Caco-2 (cell line): ENCODE measurements at regions not wholly inside any gene's neighbourhood (a gene's known extent, or its start where the extent isn't known, plus 50 kb on each side); places are given as distances from the start of the nearest gene placed in this dataset.

Source experiments
- BruUV-seq: library from RNA; stranded (reverse); fragments of 400-500 nt; replicated peaks from 2 replicates; lab custom pipeline; 2021; lab: Mats Ljungman, UMichigan
- CTCF ChIA-PET: fragments of 300-600 bp; sonication (Branson Sonifier 250); formaldehyde crosslinking; loops from one replicate; lab custom pipeline; 2022; ENCODE audit warnings: antibody characterized with exemption; lab: Charles Lee
- POLR2A ChIA-PET: fragments of 300-600 bp; sonication (Branson Sonifier 250); formaldehyde crosslinking; loops from one replicate; lab custom pipeline; 2022; ENCODE audit warnings: antibody characterized with exemption; lab: Charles Lee
- DNase-seq, 2 experiments: peaks; one replicate each; pipeline versions ENCODE4 v3.0.0 to v3.0.0-alpha.2; 2020 to 2022
- H3K27me3 ChIP-seq: replicated peaks from 2 replicates; pipeline ENCODE4 v1.6.0; 2011; ENCODE audit warnings: low read length; ENCODE audit not compliant: control insufficient read depth, insufficient read depth
- H3K36me3 ChIP-seq: 2 replicates; pipeline ENCODE4 v1.5.1; 2011; ENCODE audit warnings: low read length; ENCODE audit not compliant: control insufficient read depth, insufficient read depth
- H3K4me1 ChIP-seq: fragments of 250-450 bp; sonication (Bioruptor Pico); 2 replicates; pipeline ENCODE4 v1.5.1; 2020; ENCODE audit warnings: mild to moderate bottlenecking
- H3K4me3 ChIP-seq: 2 replicates; pipeline ENCODE4 v1.5.1; 2011; ENCODE audit warnings: low read depth, mild to moderate bottlenecking, control low read depth, low read length
- H3K9me3 ChIP-seq: fragments of 250-450 bp; sonication (Bioruptor Pico); 2 replicates; pipeline ENCODE4 v1.5.1; 2020; ENCODE audit warnings: mild to moderate bottlenecking, moderate library complexity
- H3K27ac Mint-ChIP-seq: one replicate; pipeline ENCODE4 v1.8.0; 2022; ENCODE audit warnings: mixed read lengths; ENCODE audit not compliant: unreplicated experiment
- H3K27me3 Mint-ChIP-seq: one replicate; pipeline ENCODE4 v1.8.0; 2022; ENCODE audit warnings: mixed read lengths; ENCODE audit not compliant: insufficient read depth, unreplicated experiment
- H3K36me3 Mint-ChIP-seq: one replicate; pipeline ENCODE4 v1.8.0; 2022; ENCODE audit warnings: mild to moderate bottlenecking, mixed read lengths; ENCODE audit not compliant: insufficient read depth, unreplicated experiment
- H3K4me1 Mint-ChIP-seq: one replicate; pipeline ENCODE4 v1.8.0; 2022; ENCODE audit warnings: low read depth, mixed read lengths; ENCODE audit not compliant: unreplicated experiment
- H3K4me3 Mint-ChIP-seq: one replicate; pipeline ENCODE4 v1.8.0; 2022; ENCODE audit warnings: mild to moderate bottlenecking, moderate library complexity, mixed read lengths; ENCODE audit not compliant: unreplicated experiment
- H3K9me3 Mint-ChIP-seq: one replicate; pipeline ENCODE4 v1.8.0; 2022; ENCODE audit warnings: mixed read lengths; ENCODE audit not compliant: unreplicated experiment
- CTCF ChIP-seq, 2 experiments: fragments of 200-600 bp in 1 of 2; IDR thresholded peaks; 1 replicate in 1 of 2; 2 replicates in 1 of 2; pipeline versions ENCODE4 v1.5.1 to v1.8.0; 2011 to 2022; ENCODE audit warnings: antibody characterized with exemption in 1 of 2, control low read depth in 1 of 2, inconsistent platforms in 1 of 2, low read depth in 1 of 2, low read length in 1 of 2, mild to moderate bottlenecking in 1 of 2, moderate library complexity in 1 of 2; ENCODE audit not compliant: insufficient read depth in 1 of 2, severe bottlenecking in 1 of 2, unreplicated experiment in 1 of 2
- intact Hi-C: fragments of 100-400 bp; cut with micrococcal nuclease; formaldehyde crosslinking; loops from one replicate; pipeline ENCODE4 v1.10.0; 2022; ENCODE audit not compliant: unreplicated experiment

DNA sequence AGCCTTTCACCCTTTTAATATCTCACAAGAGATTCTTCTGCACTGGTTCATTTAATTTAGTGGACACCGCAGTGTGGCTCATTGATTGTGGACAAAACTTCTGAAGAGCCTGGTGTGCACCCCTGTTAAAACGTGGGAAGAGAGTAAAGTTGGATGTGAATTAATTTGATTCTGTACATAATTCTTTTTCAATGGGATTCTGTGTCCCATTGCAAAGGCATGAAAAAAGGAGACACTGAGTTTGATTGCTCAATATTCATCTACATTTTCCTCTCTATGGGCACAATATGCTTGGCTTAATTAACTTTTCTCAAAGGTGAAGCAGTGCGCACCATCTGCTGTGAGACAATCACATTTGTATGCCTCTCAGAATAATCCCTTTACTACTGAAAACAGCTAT, 95.1 kb downstream of the BARHL2 start:
- H3K4me1 Mint-ChIP-seq: no peaks in the 10 kb centered on the region
- Histone ChIP-seq H3K4me3 (no peak overlapping the region), H3K4me1 (no peaks in the 10 kb centered on the region), H3K36me3 (no peaks in the 10 kb centered on the region), H3K9me3 (no peaks in the 10 kb centered on the region), H3K27me3 (no peaks in the 10 kb centered on the region)
- ChIA-PET CTCF (no interaction called here), POLR2A (no interaction called here)
- H3K27ac Mint-ChIP-seq: no peak overlapping the region
- H3K36me3 Mint-ChIP-seq: no peaks in the 10 kb centered on the region
- H3K27me3 Mint-ChIP-seq: no peaks in the 10 kb centered on the region
- no peak for DNase-seq
- no peak overlapping the region for H3K4me3 Mint-ChIP-seq
- intact Hi-C loops: no loop called here
- no TSS peak for BruUV-seq
- no peak for TF ChIP-seq CTCF (IDR thresholded peaks at IDR 0.05; ENCODE audit: insufficient read depth in 1 of 2, low read depth in 1 of 2, low read length in 1 of 2, severe bottlenecking in 1 of 2, unreplicated experiment in 1 of 2)
- no peaks in the 10 kb centered on the region for H3K9me3 Mint-ChIP-seq

- Mint-ChIP-seq H3K36me3 (no peaks in the 10 kb centered on the region), H3K9me3 (no peaks in the 10 kb centered on the region), H3K27ac (no peak overlapping the region), H3K27me3 (no peaks in the 10 kb centered on the region), H3K4me3 (no peak overlapping the region), H3K4me1 (no peaks in the 10 kb centered on the region)
- no TSS peak for BruUV-seq
- peak in 1 of 2 experiments; percentile 27 for TF ChIP-seq CTCF (IDR thresholded peaks at IDR 0.05; ENCODE audit: insufficient read depth in 1 of 2, low read depth in 1 of 2, low read length in 1 of 2, severe bottlenecking in 1 of 2, unreplicated experiment in 1 of 2)
- peak; percentile 24 to 38 for DNase-seq
- Histone ChIP-seq H3K27me3 (no peaks in the 10 kb centered on the region), H3K9me3 (no peaks in the 10 kb centered on the region), H3K4me3 (no peak overlapping the region), H3K36me3 (no peaks in the 10 kb centered on the region), H3K4me1 (no peaks in the 10 kb centered on the region)
- ChIA-PET CTCF (interaction anchor here (0.7 kb wide), 1 partner anchor 37 kb away, joined by 4 read pairs; no protein-coding TSS in a partner anchor), POLR2A (no interaction called here)
- intact Hi-C loops: no loop called here
Observed at GRCh38 chr1:90616395-90616794, 100.7 kb downstream of the BARHL2 start.

- Mint-ChIP-seq H3K27ac (no peak overlapping the region), H3K27me3 (no peaks in the 10 kb centered on the region), H3K4me1 (no peaks in the 10 kb centered on the region), H3K4me3 (no peak overlapping the region), H3K9me3 (no peaks in the 10 kb centered on the region), H3K36me3 (no peaks in the 10 kb centered on the region)
- ChIA-PET CTCF (no interaction called here), POLR2A (no interaction called here)
- no TSS peak for BruUV-seq
- no peaks in the 10 kb centered on the region for H3K9me3 ChIP-seq
- no peaks in the 10 kb centered on the region for H3K4me1 ChIP-seq
- H3K4me3 ChIP-seq: no peak overlapping the region
- intact Hi-C loops: no loop called here
- H3K27me3 ChIP-seq: no peaks in the 10 kb centered on the region
- no peak for DNase-seq
- H3K36me3 ChIP-seq: no peaks in the 10 kb centered on the region
- TF ChIP-seq CTCF (IDR thresholded peaks at IDR 0.05; ENCODE audit: insufficient read depth in 1 of 2, low read depth in 1 of 2, low read length in 1 of 2, severe bottlenecking in 1 of 2, unreplicated experiment in 1 of 2): peak; percentile 15 to 20
Observed at GRCh38 chr1:90614872-90615271, 102.2 kb downstream of the BARHL2 start.
